Neuronal stem cell (in vitro differentiated cells): ENCODE measurements at regions not wholly inside any gene's neighbourhood (a gene's known extent, or its start where the extent isn't known, plus 50 kb on each side); places are given as distances from the start of the nearest gene placed in this dataset.

Source experiments
- DNase-seq: peaks from one replicate; pipeline ENCODE4 v3.0.0-alpha.2; 2013; ENCODE audit warnings: low spot score
- H2AFZ ChIP-seq: one replicate; pipeline ENCODE4 v1.6.1; 2013; ENCODE audit warnings: mild to moderate bottlenecking, low read length, inconsistent platforms
- H2AK5ac ChIP-seq: 2 replicates; pipeline ENCODE4 v1.6.1; 2013; ENCODE audit warnings: low read depth, mild to moderate bottlenecking, inconsistent platforms, low read length, moderate library complexity, mixed read lengths
- H2BK120ac ChIP-seq: 2 replicates; pipeline ENCODE4 v1.6.1; 2013; ENCODE audit warnings: low read depth, mild to moderate bottlenecking, inconsistent platforms, low read length, moderate library complexity, mixed read lengths
- H2BK12ac ChIP-seq: one replicate; pipeline ENCODE4 v1.6.1; 2013; ENCODE audit warnings: low read length, inconsistent platforms
- H2BK15ac ChIP-seq: 2 replicates; pipeline ENCODE4 v1.6.1; 2013; ENCODE audit warnings: mild to moderate bottlenecking, low read length, inconsistent platforms, mixed read lengths
- H2BK5ac ChIP-seq: one replicate; pipeline ENCODE4 v1.6.1; 2013; ENCODE audit warnings: inconsistent platforms, mild to moderate bottlenecking, low read length, moderate library complexity
- H3K14ac ChIP-seq: one replicate; pipeline ENCODE4 v1.6.1; 2013; ENCODE audit warnings: low read length, inconsistent platforms
- H3K18ac ChIP-seq: 2 replicates; pipeline ENCODE4 v1.6.1; 2013; ENCODE audit warnings: low read length, inconsistent platforms
- H3K23ac ChIP-seq: 2 replicates; pipeline ENCODE4 v1.6.1; 2013; ENCODE audit warnings: low read depth, mild to moderate bottlenecking, mixed read lengths, low read length, inconsistent platforms; ENCODE audit not compliant: poor library complexity
- H3K27ac ChIP-seq: replicated peaks from 3 replicates; pipeline ENCODE4 v1.5.1; 2013; ENCODE audit warnings: low read length, inconsistent platforms
- H3K27me3 ChIP-seq, 3 experiments: 2 replicates each; pipeline ENCODE4 v1.6.1; 2013; ENCODE audit warnings: low read length in 3 of 3, mild to moderate bottlenecking in 2 of 3, inconsistent platforms in 1 of 3, low read depth in 1 of 3, mixed read lengths in 1 of 3, moderate library complexity in 1 of 3; ENCODE audit not compliant: control insufficient read depth in 3 of 3, insufficient read depth in 3 of 3
- H3K36me3 ChIP-seq, 2 donors: replicated peaks in 1 of 2; 2 replicates each; pipeline ENCODE4 v1.6.1; 2013; ENCODE audit warnings: low read length in 2 of 2; ENCODE audit not compliant: control insufficient read depth in 2 of 2, insufficient read depth in 2 of 2
- H3K4ac ChIP-seq: 2 replicates; pipeline ENCODE4 v1.6.1; 2013; ENCODE audit warnings: inconsistent platforms, mild to moderate bottlenecking, low read length, moderate library complexity
- H3K4me1 ChIP-seq, 2 donors: 1 replicate in 1 of 2; 2 replicates in 1 of 2; pipeline ENCODE4 v1.6.1; 2013; ENCODE audit warnings: low read length in 2 of 2, low read depth in 1 of 2; ENCODE audit not compliant: control insufficient read depth in 2 of 2, insufficient read depth in 1 of 2
- H3K4me2 ChIP-seq: one replicate; pipeline ENCODE4 v1.6.1; 2013; ENCODE audit warnings: mild to moderate bottlenecking, low read length, inconsistent platforms; ENCODE audit not compliant: insufficient read depth, poor library complexity, severe bottlenecking
- H3K4me3 ChIP-seq, 2 donors: 2 replicates each; pipeline ENCODE4 v1.5.1; 2013; ENCODE audit warnings: low read length in 2 of 2, mild to moderate bottlenecking in 2 of 2, inconsistent platforms in 1 of 2, moderate library complexity in 1 of 2
- H3K79me1 ChIP-seq: one replicate; pipeline ENCODE4 v1.6.1; 2013; ENCODE audit warnings: low read depth, mild to moderate bottlenecking, inconsistent platforms, low read length, moderate library complexity
- H3K9ac ChIP-seq: one replicate; pipeline ENCODE4 v1.6.1; 2013; ENCODE audit warnings: mild to moderate bottlenecking, low read depth, low read length, inconsistent platforms; ENCODE audit not compliant: poor library complexity
- H3K9me3 ChIP-seq, 2 donors: replicated peaks in 1 of 2; 2 replicates each; pipeline versions ENCODE3 to v1.6.1; 2013; ENCODE audit warnings: low read length in 2 of 2, mild to moderate bottlenecking in 2 of 2, inconsistent platforms in 1 of 2, low read depth in 1 of 2, mixed read lengths in 1 of 2, moderate library complexity in 1 of 2; ENCODE audit not compliant: control insufficient read depth in 2 of 2, insufficient read depth in 1 of 2
- H4K8ac ChIP-seq: one replicate; pipeline ENCODE4 v1.6.1; 2013; ENCODE audit warnings: low read depth, mild to moderate bottlenecking, inconsistent platforms, low read length, moderate library complexity
- H4K91ac ChIP-seq: one replicate; pipeline ENCODE4 v1.6.1; 2013; ENCODE audit warnings: low read length, low read depth, mild to moderate bottlenecking, inconsistent platforms; ENCODE audit not compliant: poor library complexity
- WGBS, 2 donors: extraction: QIAGEN DNeasy Blood & Tissue Kit; methylation state at CpG; one replicate each; pipeline ENCODE4 v1.1.7; 2013; ENCODE audit warnings: missing lambda C conversion rate in 2 of 2, mixed read lengths in 1 of 2; ENCODE audit not compliant: insufficient read length in 2 of 2, insufficient replicate concordance in 1 of 2; ENCODE audit errors: extremely low coverage in 2 of 2; 5-methylcytosine and 5-hydroxymethylcytosine counted together

DNA sequence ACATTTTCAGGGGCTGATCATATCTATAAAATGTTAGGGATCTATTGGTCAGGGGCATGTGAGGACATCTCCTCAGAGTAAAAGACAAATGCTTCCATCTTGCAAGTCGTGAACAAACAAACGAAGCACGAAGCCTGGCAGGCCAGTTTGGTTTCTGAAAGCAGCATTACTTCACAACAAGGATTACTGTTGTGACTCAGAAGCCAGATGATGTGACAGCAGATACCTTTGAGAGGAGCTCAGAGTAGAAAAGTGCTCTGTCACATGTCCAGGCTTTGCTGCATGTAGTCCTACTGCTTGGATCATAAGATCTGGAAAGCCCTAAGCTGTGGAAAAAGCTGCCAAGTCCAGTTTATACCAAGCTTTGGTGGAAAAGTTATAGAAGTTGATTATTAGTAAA is 1827.2 kb downstream of the ARAP2 start:
- no CpG with 5 or more reads among the region's 3 CpGs for WGBS, 2 donors
- H4K8ac ChIP-seq, result no peak overlapping the region
- H3K14ac ChIP-seq, result no peak overlapping the region
- no peak overlapping the region for H3K4me3 ChIP-seq
- no peak for DNase-seq
- H2BK15ac ChIP-seq, result no peak overlapping the region
- H2AFZ ChIP-seq, result peak overlapping the region; percentile 33
- H4K91ac ChIP-seq, result no peak overlapping the region
- H3K9ac ChIP-seq, result no peak overlapping the region
- no peak overlapping the region for H2BK120ac ChIP-seq
- no peaks in the 10 kb centered on the region for H3K27me3 ChIP-seq
- no peak overlapping the region for H3K4me2 ChIP-seq
- no peak overlapping the region for H2BK5ac ChIP-seq
- H3K4ac ChIP-seq, result no peak overlapping the region
- H3K36me3 ChIP-seq, result no peaks in the 10 kb centered on the region
- H3K23ac ChIP-seq, result no peak overlapping the region
- H3K27ac ChIP-seq, result no peak overlapping the region
- no peaks in the 10 kb centered on the region for H3K9me3 ChIP-seq
- no peak overlapping the region for H3K18ac ChIP-seq
- no peaks in the 10 kb centered on the region for H3K4me1 ChIP-seq
- H2AK5ac ChIP-seq, result no peak overlapping the region
- no peaks in the 10 kb centered on the region for H3K79me1 ChIP-seq
- H2BK12ac ChIP-seq, result no peak overlapping the region

DNA sequence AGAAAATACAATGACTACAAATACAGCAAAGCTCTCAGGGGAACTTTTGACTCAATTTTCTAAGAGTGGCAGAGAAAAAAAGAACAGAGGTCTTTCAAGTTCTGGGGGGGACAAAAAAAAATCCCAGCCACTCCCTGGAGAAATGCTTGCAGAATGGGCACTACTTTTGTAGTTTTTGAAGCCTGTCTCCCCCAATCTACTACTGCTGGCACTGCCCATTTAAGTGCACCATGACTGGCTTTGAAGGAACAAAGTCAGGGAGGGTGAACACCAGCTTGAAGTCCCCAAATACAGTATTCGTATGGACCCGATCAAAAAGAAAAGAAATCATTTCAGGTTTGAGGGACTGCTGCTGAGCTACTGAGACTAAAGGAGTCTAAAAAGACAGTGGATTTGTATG is 1824.4 kb downstream of the ARAP2 start:
- Histone ChIP-seq H3K4me1 (peaks cover 2 to 9% of the 10 kb centered on the region in 2 donors), H3K4me3 (no peak overlapping the region), H3K36me3 (no peaks in the 10 kb centered on the region), H3K79me1 (no peaks in the 10 kb centered on the region), H3K4ac (no peak overlapping the region), H3K27ac (no peak overlapping the region), H2BK5ac (no peak overlapping the region), H3K4me2 (no peak overlapping the region), H2BK12ac (no peak overlapping the region), H2BK15ac (no peak overlapping the region), H2BK120ac (no peak overlapping the region), H3K9ac (no peak overlapping the region), H4K8ac (no peak overlapping the region), H4K91ac (no peak overlapping the region), H2AK5ac (no peak overlapping the region), H3K27me3 (no peaks in the 10 kb centered on the region), H3K23ac (no peak overlapping the region), H3K18ac (no peak overlapping the region), H3K14ac (no peak overlapping the region), H2AFZ (no peak overlapping the region), H3K9me3 (no peaks in the 10 kb centered on the region)
- no CpG with 5 or more reads among the region's 2 CpGs for WGBS, 2 donors
- DNase-seq, result no peak

DNA sequence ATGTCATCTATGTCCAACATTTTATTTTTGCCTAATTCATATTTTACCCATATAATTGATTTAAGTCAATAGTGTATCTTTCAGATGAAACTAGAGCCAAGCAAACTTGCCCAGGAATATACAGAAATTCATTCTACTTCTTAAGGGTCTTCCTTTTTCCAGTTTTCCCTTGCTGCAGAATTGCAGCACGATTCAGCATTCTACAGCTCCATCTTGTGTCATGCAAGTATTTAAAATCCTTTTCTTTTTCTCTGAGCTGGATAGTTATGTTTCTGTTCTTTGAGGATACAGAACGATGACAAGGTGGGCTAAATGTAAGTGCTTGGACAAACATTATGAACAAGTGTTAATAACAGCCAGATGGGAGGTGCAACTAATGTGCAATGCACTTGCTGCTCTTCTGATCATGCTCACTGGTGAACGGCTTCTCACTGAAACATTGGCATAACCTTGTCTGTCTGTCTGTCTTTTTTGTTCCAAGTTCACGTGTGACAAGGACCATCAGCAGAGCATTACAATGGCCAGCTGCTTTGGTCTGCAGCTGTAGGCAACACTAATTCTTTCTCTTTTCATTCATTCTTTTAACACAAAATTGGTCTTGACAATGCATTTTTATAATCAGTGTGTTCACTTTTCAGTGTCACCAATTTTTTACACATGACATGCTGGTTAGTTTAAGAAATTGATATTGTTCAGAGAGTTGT is 1821.7 kb downstream of the ARAP2 start:
- no peak overlapping the region for H4K91ac ChIP-seq
- H3K27me3 ChIP-seq, result no peaks in the 10 kb centered on the region
- H3K14ac ChIP-seq, result no peak overlapping the region
- H3K36me3 ChIP-seq, result no peaks in the 10 kb centered on the region
- H3K27ac ChIP-seq, result no peak overlapping the region
- H4K8ac ChIP-seq, result no peak overlapping the region
- H2BK15ac ChIP-seq, result no peak overlapping the region
- H2BK120ac ChIP-seq, result no peak overlapping the region
- no peak overlapping the region for H2BK5ac ChIP-seq
- H3K18ac ChIP-seq, result no peak overlapping the region
- H3K4me3 ChIP-seq, result no peak overlapping the region
- H3K23ac ChIP-seq, result no peak overlapping the region
- H2AK5ac ChIP-seq, result no peak overlapping the region
- no peak overlapping the region for H2BK12ac ChIP-seq
- no peaks in the 10 kb centered on the region for H3K9me3 ChIP-seq
- H2AFZ ChIP-seq, result no peak overlapping the region
- H3K79me1 ChIP-seq, result no peaks in the 10 kb centered on the region
- H3K4ac ChIP-seq, result no peak overlapping the region
- H3K4me1 ChIP-seq, result peaks cover 2 to 9% of the 10 kb centered on the region in 2 donors
- no peak overlapping the region for H3K4me2 ChIP-seq
- no peak overlapping the region for H3K9ac ChIP-seq
- no peak for DNase-seq
- WGBS, 2 donors, result no CpG with 5 or more reads among the region's 4 CpGs

DNA sequence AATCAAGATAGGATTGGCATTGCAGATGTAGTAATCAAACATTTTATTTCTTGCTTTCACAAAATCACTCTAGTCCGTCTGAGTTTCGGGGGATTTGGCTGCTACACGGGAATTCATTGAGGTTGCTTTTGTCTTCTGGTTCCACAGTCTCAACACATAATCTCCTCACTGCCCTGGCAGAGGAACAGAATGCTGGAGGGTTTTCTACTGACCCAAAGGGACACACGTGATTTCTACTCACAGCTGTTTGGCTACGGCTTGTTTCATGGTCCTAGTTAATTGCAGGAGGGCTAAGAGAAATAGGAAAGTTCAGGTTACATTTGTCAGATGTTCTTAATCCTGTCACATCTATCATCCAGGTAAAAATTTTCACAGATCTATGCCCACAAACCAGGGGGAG is 1811.6 kb downstream of the ARAP2 start:
- no peak overlapping the region for H3K18ac ChIP-seq
- H2BK5ac ChIP-seq, result no peak overlapping the region
- H3K4ac ChIP-seq, result no peak overlapping the region
- WGBS, 2 donors, result no CpG with 5 or more reads among the region's 5 CpGs
- DNase-seq, result no peak
- H4K8ac ChIP-seq, result no peak overlapping the region
- no peaks in the 10 kb centered on the region for H3K4me1 ChIP-seq
- no peak overlapping the region for H3K14ac ChIP-seq
- no peak overlapping the region for H3K9ac ChIP-seq
- no peak overlapping the region for H2BK15ac ChIP-seq
- no peak overlapping the region for H2AK5ac ChIP-seq
- no peak overlapping the region for H3K27ac ChIP-seq
- H3K27me3 ChIP-seq, result no peaks in the 10 kb centered on the region
- no peak overlapping the region for H2BK120ac ChIP-seq
- H3K79me1 ChIP-seq, result no peaks in the 10 kb centered on the region
- H2AFZ ChIP-seq, result no peak overlapping the region
- H3K4me3 ChIP-seq, result no peak overlapping the region
- H2BK12ac ChIP-seq, result no peak overlapping the region
- no peak overlapping the region for H3K4me2 ChIP-seq
- no peak overlapping the region for H3K23ac ChIP-seq
- H3K36me3 ChIP-seq, result no peaks in the 10 kb centered on the region
- H4K91ac ChIP-seq, result no peak overlapping the region
- no peaks in the 10 kb centered on the region for H3K9me3 ChIP-seq
